T-cell (primary cell): ENCODE measurements at regions not wholly inside any gene's neighbourhood (a gene's known extent, or its start where the extent isn't known, plus 50 kb on each side); places are given as distances from the start of the nearest gene placed in this dataset.

Experiments used
- ATAC-seq, 4 experiments: fragments of 200-7000 bp in 3 of 4; fragments of 150-1000 bp in 1 of 4; cut with Tn5 transposase; replicated peaks in 1 of 4; 1 replicate in 3 of 4; 2 replicates in 1 of 4; pipeline ENCODE4 v1.10.0; 2021; ENCODE audit warnings: moderate library complexity in 3 of 4, mild to moderate bottlenecking in 2 of 4, moderate number of reproducible peaks in 1 of 4
- CTCF ChIA-PET, 2 donors: fragments of 300-600 bp; sonication (Branson Sonifier 250); formaldehyde crosslinking; loops; one replicate each; lab custom pipeline; 2022; ENCODE audit warnings: antibody characterized with exemption in 2 of 2; lab: Charles Lee
- POLR2A ChIA-PET, 2 donors: fragments of 300-600 bp; sonication (Branson Sonifier 250); formaldehyde crosslinking; loops; one replicate each; lab custom pipeline; 2022; ENCODE audit warnings: antibody characterized with exemption in 2 of 2; lab: Charles Lee
- DNase-seq, 35 experiments: peaks; one replicate each; pipeline versions ENCODE4 v3.0.0 to v3.0.0-alpha.2; 2013 to 2023
- H3K27ac ChIP-seq: one replicate; pipeline ENCODE4 v1.5.1; 2013; ENCODE audit warnings: low read length
- H3K27me3 ChIP-seq, 2 experiments: replicated peaks in 1 of 2; 1 replicate in 1 of 2; 2 replicates in 1 of 2; pipeline versions ENCODE4 v1.6.1 to v1.7.0; 2013; ENCODE audit warnings: low read length in 1 of 2, mixed read lengths in 1 of 2; ENCODE audit not compliant: control insufficient read depth in 2 of 2, insufficient read depth in 2 of 2; ENCODE audit errors: extremely low read depth in 1 of 2
- H3K36me3 ChIP-seq, 2 donors: 1 replicate in 1 of 2; 2 replicates in 1 of 2; pipeline versions ENCODE4 v1.6.1 to v1.7.0; 2013; ENCODE audit warnings: low read length in 1 of 2; ENCODE audit not compliant: control insufficient read depth in 2 of 2, insufficient read depth in 1 of 2; ENCODE audit errors: extremely low read depth in 1 of 2
- H3K4me1 ChIP-seq, 2 experiments: 1 replicate in 1 of 2; 2 replicates in 1 of 2; pipeline versions ENCODE4 v1.6.1 to v1.7.0; 2013; ENCODE audit warnings: low read length in 2 of 2, mixed read lengths in 1 of 2; ENCODE audit not compliant: insufficient read depth in 2 of 2, control insufficient read depth in 1 of 2; ENCODE audit errors: extremely low read depth in 1 of 2
- H3K4me3 ChIP-seq, 2 donors: 1 replicate in 1 of 2; 2 replicates in 1 of 2; pipeline versions ENCODE4 v1.5.1 to v1.7.0; 2013; ENCODE audit warnings: mild to moderate bottlenecking in 2 of 2, low read length in 1 of 2, moderate library complexity in 1 of 2; ENCODE audit not compliant: control insufficient read depth in 1 of 2; ENCODE audit errors: extremely low read depth in 1 of 2
- H3K9me3 ChIP-seq: 2 replicates; pipeline ENCODE4 v1.7.0; 2013
- H3K27ac Mint-ChIP-seq, 2 donors: one replicate each; pipeline ENCODE4 v1.8.0; 2020 to 2021; ENCODE audit warnings: mild to moderate bottlenecking in 2 of 2, mixed read lengths in 2 of 2
- H3K27me3 Mint-ChIP-seq, 2 donors: one replicate each; pipeline ENCODE4 v1.8.0; 2021 to 2022; ENCODE audit warnings: mixed read lengths in 2 of 2
- H3K36me3 Mint-ChIP-seq: one replicate; pipeline ENCODE4 v1.8.0; 2021; ENCODE audit warnings: mixed read lengths
- H3K4me1 Mint-ChIP-seq, 3 donors: one replicate each; pipeline ENCODE4 v1.8.0; 2020 to 2022; ENCODE audit warnings: mixed read lengths in 3 of 3, mild to moderate bottlenecking in 1 of 3
- H3K4me3 Mint-ChIP-seq, 3 donors: one replicate each; pipeline ENCODE4 v1.8.0; 2020 to 2022; ENCODE audit warnings: mild to moderate bottlenecking in 3 of 3, mixed read lengths in 3 of 3, moderate library complexity in 3 of 3
- H3K9me3 Mint-ChIP-seq, 3 donors: one replicate each; pipeline ENCODE4 v1.8.0; 2020 to 2022; ENCODE audit warnings: mixed read lengths in 3 of 3
- WGBS: methylation state at CpG from one replicate; pipeline ENCODE4 v1.1.5; 2013; ENCODE audit warnings: missing lambda C conversion rate; ENCODE audit not compliant: insufficient coverage; 5-methylcytosine and 5-hydroxymethylcytosine counted together

DNA sequence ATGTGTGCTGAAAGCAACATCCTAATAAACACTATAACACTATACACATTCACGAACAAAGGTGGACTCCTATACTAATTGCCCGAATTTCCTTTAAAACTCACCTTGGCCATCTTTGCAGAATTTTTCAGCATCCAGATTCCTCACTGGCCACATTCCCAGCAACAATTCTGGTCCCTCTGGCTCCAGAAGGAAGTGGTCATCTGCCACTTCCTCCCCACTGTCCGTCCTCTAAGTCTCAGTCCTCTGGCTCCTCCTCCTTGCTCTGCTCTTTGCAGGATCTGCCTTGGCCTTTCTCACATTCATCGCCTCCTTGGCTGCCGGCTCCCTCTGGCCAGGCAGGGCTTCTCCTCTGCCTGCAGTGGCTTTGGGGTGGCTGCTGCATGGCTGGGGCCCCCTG, 426.0 kb downstream of the FUT8 start:
- peaks cover 29 to 49% of the 10 kb centered on the region in 2 experiments for H3K4me1 ChIP-seq
- ChIA-PET POLR2A (no interaction called here), CTCF (interaction anchor here in 1 of 2 donors (1.5 kb wide), 1 partner anchor 14 kb away, joined by 7 read pairs; no protein-coding TSS in a partner anchor)
- Mint-ChIP-seq H3K27ac (peak overlapping the region; percentile 7 to 64), H3K4me1 (peaks cover 66 to 69% (median 67%) of the 10 kb centered on the region in 3 donors), H3K36me3 (no peaks in the 10 kb centered on the region), H3K4me3 (peak overlapping the region in 1 of 3 donors; percentile 52), H3K27me3 (no peaks in the 10 kb centered on the region), H3K9me3 (no peaks in the 10 kb centered on the region)
- no peaks in the 10 kb centered on the region for H3K27me3 ChIP-seq
- no peaks in the 10 kb centered on the region for H3K9me3 ChIP-seq
- ATAC-seq: no peak
- H3K36me3 ChIP-seq: peaks cover 0 to 3% of the 10 kb centered on the region in 2 donors
- no peak for DNase-seq
- no peak overlapping the region for H3K4me3 ChIP-seq
- WGBS: 90% methylated on average over 5 of the region's 5 CpGs
- no peak overlapping the region for H3K27ac ChIP-seq

DNA sequence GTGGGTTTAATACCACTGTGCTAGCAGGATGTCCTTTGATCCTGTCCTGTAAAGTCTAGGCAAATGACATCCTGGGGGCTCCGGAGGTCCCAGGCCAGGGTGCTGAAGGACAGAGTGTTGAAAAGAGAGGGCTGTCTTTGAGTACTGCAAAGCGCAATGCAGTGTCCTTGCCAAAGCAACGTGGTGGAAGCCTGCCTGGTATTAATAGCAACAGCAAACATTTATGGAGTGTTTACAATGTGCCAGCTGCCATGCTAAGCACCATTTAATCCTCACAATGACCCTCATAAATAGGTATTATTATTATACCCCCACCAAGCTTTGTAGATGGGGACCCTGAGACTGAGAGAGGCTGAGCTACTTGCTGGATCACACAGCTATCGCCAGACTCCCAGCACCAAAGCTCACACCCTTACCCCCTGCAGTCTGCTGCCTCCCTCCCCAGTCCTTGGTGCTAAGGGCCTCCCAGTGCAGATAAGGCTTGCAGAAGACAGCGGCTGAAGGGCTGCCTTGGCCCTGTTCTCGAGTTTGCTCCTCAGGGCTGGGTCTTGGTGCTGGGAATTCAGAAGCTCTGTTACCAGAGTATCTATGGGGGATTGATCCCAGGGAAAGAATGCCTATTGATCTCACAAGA, 427.7 kb downstream of the FUT8 start:
- Histone ChIP-seq H3K27ac (no peak overlapping the region), H3K4me1 (peaks cover 41 to 60% of the 10 kb centered on the region in 2 experiments), H3K27me3 (no peaks in the 10 kb centered on the region), H3K9me3 (no peaks in the 10 kb centered on the region), H3K4me3 (no peak overlapping the region), H3K36me3 (no peaks in the 10 kb centered on the region)
- CTCF ChIA-PET: interaction anchor here in 1 of 2 donors (2.9 kb wide), 1 partner anchor 16 kb away, joined by 9 read pairs; no protein-coding TSS in a partner anchor
- Mint-ChIP-seq H3K9me3 (no peaks in the 10 kb centered on the region), H3K36me3 (no peaks in the 10 kb centered on the region), H3K27ac (no peak overlapping the region), H3K27me3 (no peaks in the 10 kb centered on the region), H3K4me3 (peak overlapping the region in 1 of 3 donors; percentile 10), H3K4me1 (peaks cover 70 to 78% (median 75%) of the 10 kb centered on the region in 3 donors)
- POLR2A ChIA-PET: no interaction called here
- WGBS: 100% methylated on average over 2 of the region's 6 CpGs
- ATAC-seq (no peak), DNase-seq (no peak)

- Histone ChIP-seq H3K4me1 (peaks cover 46 to 64% of the 10 kb centered on the region in 2 experiments), H3K36me3 (no peaks in the 10 kb centered on the region), H3K27ac (no peak overlapping the region), H3K27me3 (no peaks in the 10 kb centered on the region), H3K4me3 (no peak overlapping the region), H3K9me3 (no peaks in the 10 kb centered on the region)
- no peak for ATAC-seq
- H3K36me3 Mint-ChIP-seq: no peaks in the 10 kb centered on the region
- ChIA-PET CTCF (interaction anchor here in 1 of 2 donors (2.9 kb wide), 1 partner anchor 16 kb away, joined by 9 read pairs; no protein-coding TSS in a partner anchor), POLR2A (no interaction called here)
- no CpG with 5 or more reads among the region's 1 CpG for WGBS
- peaks cover 75 to 83% (median 77%) of the 10 kb centered on the region in 3 donors for H3K4me1 Mint-ChIP-seq
- no peaks in the 10 kb centered on the region for H3K27me3 Mint-ChIP-seq
- no peaks in the 10 kb centered on the region for H3K9me3 Mint-ChIP-seq
- DNase-seq: no peak
- H3K4me3 Mint-ChIP-seq: no peak overlapping the region
- no peak overlapping the region for H3K27ac Mint-ChIP-seq
Observed at GRCh38 chr14:65840786-65841185, 428.3 kb downstream of the FUT8 start.

DNA sequence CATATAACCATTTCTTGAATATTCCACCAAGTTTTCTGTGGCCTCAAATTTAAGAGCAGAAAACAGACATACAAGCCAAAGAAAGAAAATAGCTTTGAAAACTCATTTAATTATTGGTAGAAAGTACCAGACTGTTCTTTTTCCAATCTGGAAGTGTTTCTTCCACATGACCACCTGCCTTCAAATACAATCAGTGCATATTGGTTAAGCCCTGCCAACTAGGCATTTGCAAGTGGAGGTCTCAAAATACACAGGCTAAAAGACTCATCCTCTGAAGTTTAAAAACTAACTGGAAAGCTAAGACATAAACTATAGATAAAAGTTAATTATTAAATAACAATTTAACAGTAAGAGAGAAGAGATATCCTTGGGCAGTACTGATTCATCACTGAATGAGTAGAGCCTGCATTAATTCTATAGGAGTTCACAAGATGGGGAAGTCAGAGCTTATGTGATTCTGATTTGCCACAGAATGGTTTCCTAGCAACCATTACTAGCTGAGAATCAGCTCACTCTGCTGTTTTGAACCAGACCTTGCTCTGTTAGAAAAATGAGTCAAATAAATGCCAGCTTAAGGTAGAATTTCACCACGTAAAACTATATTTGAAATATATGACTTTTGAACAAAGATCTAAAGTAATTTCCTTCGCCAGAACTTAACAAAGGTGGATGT, 433.8 kb downstream of the FUT8 start:
- peak in 12 of 35 experiments; percentile 4 to 78 (median 20) for DNase-seq

GRCh38 chr14:65847075-65847847, 434.7 kb downstream of the FUT8 start:
- ChIA-PET CTCF (interaction anchor here (0.6 to 2.2 kb wide), 14 partner anchors 14 to 436 kb away, joined by 3 to 36 read pairs (median 4); no protein-coding TSS in a partner anchor), POLR2A (interaction anchor here (0.6 to 1.9 kb wide), 7 partner anchors 13 to 1362 kb away, joined by 3 to 8 read pairs (median 5); no protein-coding TSS in a partner anchor)
- peaks cover 0 to 4% (median 0%) of the 10 kb centered on the region in 3 donors for H3K9me3 Mint-ChIP-seq
- peaks cover 88 to 91% (median 90%) of the 10 kb centered on the region in 3 donors for H3K4me1 Mint-ChIP-seq
- H3K27me3 ChIP-seq: no peaks in the 10 kb centered on the region
- H3K9me3 ChIP-seq: no peaks in the 10 kb centered on the region
- H3K4me3 ChIP-seq: peak overlapping the region; percentile 13 to 40
- H3K36me3 ChIP-seq: no peaks in the 10 kb centered on the region
- peak overlapping the region; percentile 52 to 73 (median 66) for H3K4me3 Mint-ChIP-seq
- DNase-seq: peak; percentile 36 to 89 (median 73)
- H3K36me3 Mint-ChIP-seq: no peaks in the 10 kb centered on the region
- no CpG with 5 or more reads among the region's 7 CpGs for WGBS
- peak overlapping the region; percentile 94 for H3K27ac ChIP-seq
- peak overlapping the region; percentile 87 to 95 for H3K27ac Mint-ChIP-seq
- H3K4me1 ChIP-seq: peaks cover 76 to 87% of the 10 kb centered on the region in 2 experiments
- peak; percentile 86 to 90 (median 87) for ATAC-seq
- H3K27me3 Mint-ChIP-seq: no peaks in the 10 kb centered on the region

More for the DNA sequence above, 433.8 kb downstream of the FUT8 start:
- Mint-ChIP-seq H3K36me3 (no peaks in the 10 kb centered on the region), H3K27ac (peak overlapping the region; percentile 87 to 95), H3K27me3 (no peaks in the 10 kb centered on the region), H3K4me1 (peaks cover 79 to 86% (median 85%) of the 10 kb centered on the region in 3 donors), H3K4me3 (peak overlapping the region; percentile 52 to 73 (median 66)), H3K9me3 (no peaks in the 10 kb centered on the region)
- no peaks in the 10 kb centered on the region for H3K9me3 ChIP-seq
- ATAC-seq: peak; percentile 28 to 58 (median 34)
- no peaks in the 10 kb centered on the region for H3K36me3 ChIP-seq
- H3K4me1 ChIP-seq: peaks cover 73 to 79% of the 10 kb centered on the region in 2 experiments
- no CpG with 5 or more reads among the region's 2 CpGs for WGBS
- H3K27ac ChIP-seq: peak overlapping the region; percentile 94
- peak overlapping the region in 1 of 2 donors; percentile 13 for H3K4me3 ChIP-seq
- POLR2A ChIA-PET: interaction anchor here (0.6 to 1.9 kb wide), 7 partner anchors 14 to 742 kb away, joined by 3 to 8 read pairs (median 5); no protein-coding TSS in a partner anchor
- CTCF ChIA-PET: interaction anchor here (0.6 to 2.2 kb wide), 12 partner anchors 14 to 435 kb away, joined by 3 to 36 read pairs (median 4); no protein-coding TSS in a partner anchor
- H3K27me3 ChIP-seq: no peaks in the 10 kb centered on the region
